GM23338 (cell line): ENCODE measurements at regions not wholly inside any gene's neighbourhood (a gene's known extent, or its start where the extent isn't known, plus 50 kb on each side); places are given as distances from the start of the nearest gene placed in this dataset.
"Not testable (repeated sequence)": the region's sequence is repeated elsewhere in the genome, so short reads cannot be mapped to it uniquely, and the experiment has no call there.

Experiments used
- ATAC-seq: fragments of 200-7000 bp; cut with Tn5 transposase; 3 replicates; pipeline ENCODE4 v1.9.1; 2020
- DNase-seq: peaks from one replicate; pipeline ENCODE4 v3.0.0-alpha.2; 2015; ENCODE audit warnings: low spot score
- H2AFZ ChIP-seq: fragments of 200-600 bp; sonication (generic); 2 replicates; pipeline ENCODE4 v1.8.0; 2016; ENCODE audit warnings: antibody characterized with exemption, mild to moderate bottlenecking, moderate library complexity
- H3F3A ChIP-seq: fragments of 200-600 bp; sonication (generic); replicated peaks from 2 replicates; pipeline ENCODE4 v1.8.0; 2017; ENCODE audit warnings: antibody characterized with exemption, mixed run types, low read depth
- H3K27ac ChIP-seq: fragments of 200-600 bp; sonication (generic); 2 replicates; pipeline ENCODE4 v1.6.1; 2016; ENCODE audit warnings: low read depth
- H3K27me3 ChIP-seq: fragments of 200-600 bp; sonication (generic); 2 replicates; pipeline ENCODE4 v1.8.0; 2016; ENCODE audit warnings: mild to moderate bottlenecking, mixed run types, moderate library complexity; ENCODE audit not compliant: insufficient read depth
- H3K36me3 ChIP-seq: fragments of 200-600 bp; sonication (generic); 2 replicates; pipeline ENCODE4 v1.8.0; 2016; ENCODE audit warnings: mild to moderate bottlenecking; ENCODE audit not compliant: insufficient read depth
- H3K4me1 ChIP-seq: fragments of 200-600 bp; sonication (generic); 2 replicates; pipeline ENCODE4 v1.8.0; 2016; ENCODE audit warnings: mild to moderate bottlenecking, moderate library complexity; ENCODE audit not compliant: insufficient read depth
- H3K4me2 ChIP-seq: fragments of 200-600 bp; sonication (generic); 2 replicates; pipeline ENCODE4 v1.7.1; 2017; ENCODE audit warnings: mixed run types
- H3K4me3 ChIP-seq: fragments of 200-600 bp; sonication (generic); 2 replicates; pipeline ENCODE4 v1.6.1; 2016; ENCODE audit warnings: mixed run types
- H3K79me2 ChIP-seq: fragments of 200-600 bp; sonication (generic); replicated peaks from 2 replicates; pipeline ENCODE4 v1.8.0; 2017; ENCODE audit warnings: mild to moderate bottlenecking; ENCODE audit not compliant: insufficient read depth
- H3K9me2 ChIP-seq: fragments of 200-600 bp; sonication (generic); 2 replicates; pipeline ENCODE4 v1.8.0; 2017; ENCODE audit not compliant: insufficient read depth
- H4K20me1 ChIP-seq: fragments of 200-600 bp; sonication (generic); replicated peaks from 2 replicates; pipeline ENCODE4 v1.8.0; 2017; ENCODE audit warnings: mild to moderate bottlenecking; ENCODE audit not compliant: insufficient read depth
- H3K27ac Mint-ChIP-seq: 2 replicates; pipeline ENCODE4 v1.8.0; 2020; ENCODE audit warnings: inconsistent platforms, mild to moderate bottlenecking, moderate library complexity, mixed read lengths
- H3K27me3 Mint-ChIP-seq: 3 replicates; pipeline ENCODE4 v1.8.0; 2022; ENCODE audit warnings: low read depth, mild to moderate bottlenecking, moderate library complexity, mixed read lengths, inconsistent platforms; ENCODE audit not compliant: insufficient read depth, poor library complexity
- H3K36me3 Mint-ChIP-seq: 3 replicates; pipeline ENCODE4 v1.8.0; 2021; ENCODE audit warnings: low read depth, mild to moderate bottlenecking, inconsistent platforms, moderate library complexity, mixed read lengths
- H3K4me1 Mint-ChIP-seq: 3 replicates; pipeline ENCODE4 v1.8.0; 2020; ENCODE audit warnings: mild to moderate bottlenecking, inconsistent platforms, mixed read lengths
- H3K4me3 Mint-ChIP-seq: 3 replicates; pipeline ENCODE4 v1.8.0; 2021; ENCODE audit warnings: moderate library complexity, mild to moderate bottlenecking, inconsistent platforms, mixed read lengths
- H3K9me3 Mint-ChIP-seq: 3 replicates; pipeline ENCODE4 v1.8.0; 2020; ENCODE audit warnings: moderate library complexity, mild to moderate bottlenecking, inconsistent platforms, mixed read lengths
- CREB1 ChIP-seq: fragments of 250-450 bp; sonication (Bioruptor Pico); IDR thresholded peaks from 2 replicates; pipeline ENCODE4 v1.5.0; 2020; ENCODE audit warnings: low read depth, mild to moderate bottlenecking, moderate library complexity
- CTCF ChIP-seq, 2 experiments: fragments of 200-600 bp in 1 of 2; sonication (generic) in 1 of 2; conservative IDR thresholded peaks; 2 replicates each; pipeline versions ENCODE4 v1.5.1 to v1.6.1; 2016 to 2017; ENCODE audit warnings: antibody characterized with exemption in 2 of 2, low read depth in 2 of 2, mild to moderate bottlenecking in 2 of 2, moderate library complexity in 1 of 2
- ETS1 ChIP-seq: IDR thresholded peaks from 2 replicates; pipeline ENCODE4 v1.6.1; 2016; ENCODE audit warnings: antibody characterized with exemption
- EZH2 ChIP-seq: fragments of 200-600 bp; sonication (generic); IDR thresholded peaks from one replicate; pipeline ENCODE4 v1.8.0; 2017; ENCODE audit warnings: antibody characterized with exemption, mild to moderate bottlenecking, low read depth; ENCODE audit not compliant: unreplicated experiment
- EZH2phosphoT487 ChIP-seq: fragments of 200-600 bp; sonication (generic); IDR thresholded peaks from one replicate; pipeline ENCODE4 v1.8.1; 2018; ENCODE audit warnings: antibody characterized with exemption; ENCODE audit not compliant: unreplicated experiment
- JUNB ChIP-seq: IDR thresholded peaks from one replicate; pipeline ENCODE4 v1.6.1; 2016; ENCODE audit warnings: antibody characterized with exemption; ENCODE audit not compliant: unreplicated experiment
- NANOG ChIP-seq: IDR thresholded peaks from 2 replicates; pipeline ENCODE4 v1.6.1; 2016; ENCODE audit warnings: antibody characterized with exemption, borderline replicate concordance
- POLR2AphosphoS5 ChIP-seq: IDR thresholded peaks from 2 replicates; pipeline ENCODE4 v1.6.1; 2016; ENCODE audit warnings: antibody characterized with exemption, low read depth
- STAT1 ChIP-seq: IDR thresholded peaks from one replicate; pipeline ENCODE4 v1.6.1; 2016; ENCODE audit warnings: antibody characterized with exemption; ENCODE audit not compliant: unreplicated experiment
- ZNF331 ChIP-seq: fragments of 250-450 bp; sonication (Bioruptor Pico); IDR thresholded peaks from 2 replicates; pipeline ENCODE4 v1.5.0; 2020; ENCODE audit warnings: low read depth, mild to moderate bottlenecking, moderate library complexity
- ZNF462 ChIP-seq: fragments of 250-450 bp; sonication (Bioruptor Pico); IDR thresholded peaks from 2 replicates; pipeline ENCODE4 v1.5.0; 2020; ENCODE audit warnings: mild to moderate bottlenecking, moderate library complexity

- not testable (repeated sequence) for H3K27ac Mint-ChIP-seq, H3K36me3 ChIP-seq, H3K36me3 Mint-ChIP-seq, DNase-seq, H2AFZ ChIP-seq, ATAC-seq, H3K4me1 ChIP-seq, H3K27me3 Mint-ChIP-seq, H3K4me1 Mint-ChIP-seq, H3F3A ChIP-seq, H3K4me2 ChIP-seq, H3K27me3 ChIP-seq, H3K4me3 Mint-ChIP-seq, H3K9me2 ChIP-seq, H4K20me1 ChIP-seq, H3K4me3 ChIP-seq, H3K79me2 ChIP-seq, H3K27ac ChIP-seq
- H3K9me3 Mint-ChIP-seq = peaks cover 37% of the 10 kb centered on the region
Observed at GRCh38 chr10:76815505-76815904, 822.1 kb downstream of the KCNMA1 start.

GRCh38 chr10:76811430-76811829 lies 826.2 kb downstream of the KCNMA1 start:
- Mint-ChIP-seq H3K36me3 (peaks cover 5% of the 10 kb centered on the region; the same call in 2 of the 3 replicates), H3K4me3 (no peak overlapping the region), H3K27me3 (peaks cover 2% of the 10 kb centered on the region), H3K9me3 (peaks cover 26% of the 10 kb centered on the region), H3K27ac (no peak overlapping the region), H3K4me1 (no peaks in the 10 kb centered on the region)
- no peaks in the 10 kb centered on the region for H3K4me1 ChIP-seq
- H3K79me2 ChIP-seq = no peaks in the 10 kb centered on the region
- H3K27ac ChIP-seq = no peak overlapping the region
- no peaks in the 10 kb centered on the region for H3K36me3 ChIP-seq
- H4K20me1 ChIP-seq = no peaks in the 10 kb centered on the region
- H3K4me2 ChIP-seq = no peak overlapping the region
- H3K27me3 ChIP-seq = no peaks in the 10 kb centered on the region
- peaks cover 7% of the 10 kb centered on the region; the same call in 1 of the 2 replicates for H3K9me2 ChIP-seq
- DNase-seq (no peak), ATAC-seq (no peak)
- H3K4me3 ChIP-seq = no peak overlapping the region
- H3F3A ChIP-seq = no peaks in the 10 kb centered on the region
- no peak overlapping the region for H2AFZ ChIP-seq
- TF ChIP-seq EZH2 (no peak), CTCF (conservative IDR thresholded peaks at IDR 0.05; ENCODE audit: low read depth in 2 of 2) (no peak), CREB1 (CRISPR knock-in tag) (no peak), ZNF331 (CRISPR knock-in tag) (no peak), JUNB (no peak), EZH2phosphoT487 (no peak), STAT1 (no peak), POLR2AphosphoS5 (no peak), NANOG (no peak), ETS1 (no peak), ZNF462 (CRISPR knock-in tag) (no peak)
